Caki2 (cell line): ENCODE measurements at regions not wholly inside any gene's neighbourhood (a gene's known extent, or its start where the extent isn't known, plus 50 kb on each side); places are given as distances from the start of the nearest gene placed in this dataset.

Experiments
- DNase-seq: peaks from one replicate; pipeline ENCODE4 v3.0.0-alpha.2; 2015; ENCODE audit warnings: low read depth
- in situ Hi-C: cut with HindIII; loops from 2 replicates; pipeline ENCODE4 v1.10.0; 2016; ENCODE audit warnings: low sequenced_read_pairs, low pct_unique_long_range_greater_than_20kb, mixed read lengths

- no peak for DNase-seq
- in situ Hi-C loops: no loop called here
These were observed 50.8 kb upstream of the OCM2 start for GRCh38 chr7:98040626-98041360.

- DNase-seq: no peak
- in situ Hi-C loops: no loop called here
These were observed 56.8 kb upstream of the OCM2 start for GRCh38 chr7:98046816-98047215.

GRCh38 chr7:98049034-98049433 lies 57.6 kb upstream of the LMTK2 start:
- in situ Hi-C loops: no loop called here
- no peak for DNase-seq

GRCh38 chr7:98051118-98051744 lies 55.4 kb upstream of the LMTK2 start:
- in situ Hi-C loops: no loop called here

GRCh38 chr7:98054585-98054984 lies 52.1 kb upstream of the LMTK2 start:
- DNase-seq: peak; percentile 34
- in situ Hi-C loops: no loop called here

More at GRCh38 chr7:98051118-98051744, 55.4 kb upstream of the LMTK2 start:
- DNase-seq: no peak

- in situ Hi-C loops: no loop called here
These were observed 50.1 kb upstream of the LMTK2 start for GRCh38 chr7:98056580-98056979.

More at GRCh38 chr7:98056580-98056979, 50.1 kb upstream of the LMTK2 start:
- no peak for DNase-seq
